Sigmoid colon (tissue), 4 donors: ENCODE measurements at regions not wholly inside any gene's neighbourhood (a gene's known extent, or its start where the extent isn't known, plus 50 kb on each side); places are given as distances from the start of the nearest gene placed in this dataset.

Source experiments
- CTCF ChIP-seq, 4 experiments: fragments of 450-650 bp in 3 of 4; fragments of 200-600 bp in 1 of 4; IDR thresholded peaks; one replicate each; pipeline ENCODE4 v1.5.1; 2016 to 2019; ENCODE audit warnings: antibody characterized with exemption in 4 of 4, mild to moderate bottlenecking in 3 of 4, moderate library complexity in 2 of 4
- POLR2A ChIP-seq, 2 donors: fragments of 450-650 bp; IDR thresholded peaks; one replicate each; pipeline ENCODE4 v1.6.1; 2016; ENCODE audit warnings: antibody characterized with exemption in 2 of 2, mild to moderate bottlenecking in 2 of 2, moderate library complexity in 2 of 2
- POLR2AphosphoS5 ChIP-seq, 4 donors: sonication (generic); formaldehyde crosslinking; IDR thresholded peaks; one replicate each; pipeline ENCODE4 v1.6.1; 2017; ENCODE audit warnings: antibody characterized with exemption in 4 of 4

- TF ChIP-seq CTCF (IDR thresholded peaks at IDR 0.05) (no peak), POLR2AphosphoS5 (IDR thresholded peaks at IDR 0.05) (no peak), POLR2A (IDR thresholded peaks at IDR 0.05) (no peak)
These were observed 62.0 kb upstream of the CDH6 start for GRCh38 chr5:31131381-31131891.
